KMS-11 (cell line): ENCODE measurements at regions not wholly inside any gene's neighbourhood (a gene's known extent, or its start where the extent isn't known, plus 50 kb on each side); places are given as distances from the start of the nearest gene placed in this dataset.
"Not testable (repeated sequence)": the region's sequence is repeated elsewhere in the genome, so short reads cannot be mapped to it uniquely, and the experiment has no call there.

Experiments
- H2AFZ ChIP-seq: fragments of 200-600 bp; sonication (generic); 2 replicates; pipeline ENCODE4 v1.6.1; 2016; ENCODE audit warnings: antibody characterized with exemption, mixed run types, low read depth
- H3K27ac ChIP-seq: fragments of 200-600 bp; sonication (generic); 2 replicates; pipeline ENCODE4 v1.6.1; 2016; ENCODE audit warnings: mild to moderate bottlenecking, mixed run types
- H3K27me3 ChIP-seq: fragments of 200-600 bp; sonication (generic); 2 replicates; pipeline ENCODE4 v1.6.1; 2017; ENCODE audit warnings: mild to moderate bottlenecking, low read depth, mixed run types, moderate library complexity; ENCODE audit not compliant: insufficient read depth
- H3K36me3 ChIP-seq: fragments of 200-600 bp; sonication (generic); 2 replicates; pipeline ENCODE4 v1.6.1; 2017; ENCODE audit warnings: mild to moderate bottlenecking, mixed run types; ENCODE audit not compliant: insufficient read depth
- H3K4me1 ChIP-seq: fragments of 200-600 bp; sonication (generic); 2 replicates; pipeline ENCODE4 v1.6.1; 2016; ENCODE audit warnings: mild to moderate bottlenecking, low read depth, mixed run types; ENCODE audit not compliant: poor library complexity, severe bottlenecking
- H3K4me2 ChIP-seq: fragments of 200-600 bp; sonication (generic); 2 replicates; pipeline ENCODE4 v1.7.0; 2016; ENCODE audit warnings: mild to moderate bottlenecking, mixed run types
- H3K4me3 ChIP-seq: fragments of 200-600 bp; sonication (generic); IDR thresholded peaks from 2 replicates; pipeline ENCODE4 v1.6.1; 2017; ENCODE audit warnings: low read depth, low read length, mixed read lengths; ENCODE audit not compliant: insufficient read depth
- H3K79me2 ChIP-seq: fragments of 200-600 bp; sonication (generic); 2 replicates; pipeline ENCODE4 v1.6.1; 2016; ENCODE audit warnings: low read depth, mixed run types; ENCODE audit not compliant: insufficient read depth
- H3K9ac ChIP-seq: fragments of 200-600 bp; sonication (generic); 2 replicates; pipeline ENCODE4 v1.6.1; 2016; ENCODE audit warnings: mild to moderate bottlenecking, mixed run types
- H4K20me1 ChIP-seq: fragments of 200-600 bp; sonication (generic); 2 replicates; pipeline ENCODE4 v1.6.1; 2016; ENCODE audit warnings: mild to moderate bottlenecking, mixed run types; ENCODE audit not compliant: insufficient read depth
- TF ChIP-seq, protein P1 (sequence below): fragments of 200-600 bp; sonication (generic); conservative IDR thresholded peaks from 2 replicates; pipeline ENCODE4 v1.6.1; 2017; ENCODE audit warnings: low read depth, mild to moderate bottlenecking, antibody characterized with exemption, low read length, moderate library complexity, mixed read lengths

DNA sequence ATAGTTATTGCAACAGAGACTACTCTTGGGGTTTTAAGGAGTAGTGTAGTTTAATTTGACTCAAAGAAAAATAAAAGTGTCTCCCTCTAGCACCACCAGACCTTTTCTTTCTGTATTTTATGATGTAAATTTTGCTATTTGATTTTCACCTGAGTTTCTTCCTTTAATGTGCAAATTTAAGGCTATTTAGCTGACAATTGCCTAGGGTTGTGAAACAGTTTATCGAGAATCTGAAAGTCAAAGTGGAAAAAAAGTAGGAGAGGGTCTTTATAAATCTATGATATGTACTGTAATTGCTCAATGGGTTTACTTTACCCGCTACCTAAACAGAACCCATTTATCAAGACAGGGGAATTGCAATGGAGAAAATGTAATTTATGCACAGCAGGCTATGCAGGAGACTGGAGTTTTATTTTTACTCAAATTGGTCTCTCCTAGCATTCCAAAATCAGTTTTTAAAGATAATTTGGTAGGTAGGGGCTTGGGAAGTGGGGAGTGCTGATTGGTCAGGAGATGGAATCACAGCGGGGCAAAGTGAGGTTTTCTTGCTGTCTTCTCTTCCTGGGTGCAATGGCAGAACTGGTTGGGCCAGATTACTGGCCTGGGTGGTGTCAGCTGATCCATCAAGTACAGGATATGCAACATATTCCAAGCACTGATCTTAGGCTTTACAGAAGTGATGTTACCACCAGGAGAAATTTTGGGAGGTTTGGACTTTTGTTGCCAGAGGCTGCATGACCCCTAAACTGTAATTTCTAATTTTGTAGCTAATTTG lies 228.6 kb upstream of the TACR3 start:
- H3K4me1 ChIP-seq = no peaks in the 10 kb centered on the region
- no peak overlapping the region for H3K4me3 ChIP-seq
- no peak overlapping the region for H2AFZ ChIP-seq
- no peaks in the 10 kb centered on the region for H3K79me2 ChIP-seq
- no peaks in the 10 kb centered on the region for H3K36me3 ChIP-seq
- TF ChIP-seq, protein P1, sequence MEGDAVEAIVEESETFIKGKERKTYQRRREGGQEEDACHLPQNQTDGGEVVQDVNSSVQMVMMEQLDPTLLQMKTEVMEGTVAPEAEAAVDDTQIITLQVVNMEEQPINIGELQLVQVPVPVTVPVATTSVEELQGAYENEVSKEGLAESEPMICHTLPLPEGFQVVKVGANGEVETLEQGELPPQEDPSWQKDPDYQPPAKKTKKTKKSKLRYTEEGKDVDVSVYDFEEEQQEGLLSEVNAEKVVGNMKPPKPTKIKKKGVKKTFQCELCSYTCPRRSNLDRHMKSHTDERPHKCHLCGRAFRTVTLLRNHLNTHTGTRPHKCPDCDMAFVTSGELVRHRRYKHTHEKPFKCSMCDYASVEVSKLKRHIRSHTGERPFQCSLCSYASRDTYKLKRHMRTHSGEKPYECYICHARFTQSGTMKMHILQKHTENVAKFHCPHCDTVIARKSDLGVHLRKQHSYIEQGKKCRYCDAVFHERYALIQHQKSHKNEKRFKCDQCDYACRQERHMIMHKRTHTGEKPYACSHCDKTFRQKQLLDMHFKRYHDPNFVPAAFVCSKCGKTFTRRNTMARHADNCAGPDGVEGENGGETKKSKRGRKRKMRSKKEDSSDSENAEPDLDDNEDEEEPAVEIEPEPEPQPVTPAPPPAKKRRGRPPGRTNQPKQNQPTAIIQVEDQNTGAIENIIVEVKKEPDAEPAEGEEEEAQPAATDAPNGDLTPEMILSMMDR = no peak
- H3K27me3 ChIP-seq = no peaks in the 10 kb centered on the region
- H4K20me1 ChIP-seq = no peaks in the 10 kb centered on the region
- no peak overlapping the region for H3K4me2 ChIP-seq
- H3K27ac ChIP-seq = no peak overlapping the region
- H3K9ac ChIP-seq = no peak overlapping the region

DNA sequence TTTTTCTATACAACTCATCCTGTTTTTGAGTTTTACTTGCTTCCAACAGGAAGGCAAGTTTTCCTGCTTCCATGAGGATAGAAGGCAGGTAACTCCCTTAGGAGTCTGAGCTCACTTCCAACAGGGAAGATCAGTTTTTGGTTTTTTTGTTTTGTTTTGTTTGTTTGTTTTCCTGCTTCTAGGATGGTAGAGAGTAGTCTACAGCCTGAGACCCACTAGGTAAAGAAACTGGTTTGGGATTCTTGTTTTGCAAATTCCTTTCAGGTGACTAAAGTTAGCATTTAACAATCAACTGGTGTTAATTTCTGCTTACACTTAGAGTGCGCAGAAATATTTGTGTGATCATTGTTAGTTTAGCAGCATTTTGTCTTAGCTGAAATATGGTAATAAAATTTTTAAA lies 227.8 kb upstream of the TACR3 start:
- Histone ChIP-seq H4K20me1 (no peaks in the 10 kb centered on the region), H3K27me3 (no peaks in the 10 kb centered on the region), H3K4me2 (no peak overlapping the region), H3K4me3 (no peak overlapping the region), H3K27ac (no peak overlapping the region), H3K9ac (no peak overlapping the region), H3K36me3 (no peaks in the 10 kb centered on the region), H3K4me1 (no peaks in the 10 kb centered on the region), H3K79me2 (no peaks in the 10 kb centered on the region), H2AFZ (no peak overlapping the region)
- TF ChIP-seq, protein P1 = no peak

DNA sequence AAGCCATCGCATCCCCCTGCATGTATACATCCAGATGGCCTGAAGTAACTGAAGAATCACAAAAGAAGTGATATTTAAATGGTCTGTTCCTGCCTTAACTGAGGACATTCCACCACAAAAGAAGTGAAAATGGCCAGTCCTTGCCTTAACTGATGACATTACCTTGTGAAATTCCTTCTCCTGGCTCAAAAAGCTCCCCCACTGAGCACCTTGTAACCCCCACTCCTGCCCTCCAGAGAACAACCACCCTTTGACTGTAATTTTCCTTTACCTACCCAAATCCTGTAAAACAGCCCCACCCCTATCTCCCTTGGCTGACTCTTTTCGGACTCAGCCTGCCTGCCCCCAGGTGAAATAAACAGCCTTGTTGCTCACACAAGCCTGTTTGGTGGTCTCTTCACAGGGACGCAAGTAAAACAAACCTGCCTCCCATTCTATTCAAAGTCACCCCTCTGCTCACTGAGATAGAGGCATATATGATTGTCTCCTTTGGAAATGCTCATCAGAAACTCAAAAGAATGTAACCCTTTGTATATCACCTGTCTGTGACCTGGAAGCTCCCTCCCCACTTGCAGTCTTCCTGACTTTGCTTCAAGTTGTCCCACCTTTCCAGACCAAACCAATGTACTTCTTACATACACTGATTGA lies 227.0 kb upstream of the TACR3 start:
- H3K9ac ChIP-seq, H3K79me2 ChIP-seq, H3K4me3 ChIP-seq, H4K20me1 ChIP-seq, H3K27me3 ChIP-seq, H2AFZ ChIP-seq, H3K4me2 ChIP-seq, H3K4me1 ChIP-seq, H3K27ac ChIP-seq, H3K36me3 ChIP-seq: not testable (repeated sequence)

DNA sequence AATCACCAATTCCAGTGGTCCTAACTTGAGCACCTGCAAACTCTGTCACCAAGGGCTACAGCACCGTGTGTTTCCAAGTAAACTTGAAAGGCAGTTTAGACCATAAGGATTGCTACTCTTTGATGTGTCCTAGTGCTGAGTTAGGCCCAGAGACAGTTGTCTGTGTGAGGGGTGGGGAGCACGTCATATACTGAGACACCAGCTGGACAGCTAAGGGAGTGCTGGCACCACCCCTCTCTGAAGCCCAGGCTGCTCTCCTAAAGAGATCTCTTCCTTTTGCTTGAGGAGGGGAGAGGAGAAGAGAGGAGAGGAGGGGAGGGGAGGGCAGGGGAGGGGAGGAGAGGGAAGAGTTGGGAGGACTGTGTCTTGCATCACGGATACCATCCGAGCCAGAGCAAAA lies 218.7 kb upstream of the TACR3 start:
- H3K4me2 ChIP-seq = no peak overlapping the region
- no peaks in the 10 kb centered on the region for H3K4me1 ChIP-seq
- no peak overlapping the region for H3K9ac ChIP-seq
- H2AFZ ChIP-seq = no peak overlapping the region
- TF ChIP-seq, protein P1 = no peak
- no peaks in the 10 kb centered on the region for H3K36me3 ChIP-seq
- no peaks in the 10 kb centered on the region for H4K20me1 ChIP-seq
- no peak overlapping the region for H3K27ac ChIP-seq
- H3K79me2 ChIP-seq = no peaks in the 10 kb centered on the region
- H3K27me3 ChIP-seq = no peaks in the 10 kb centered on the region
- H3K4me3 ChIP-seq = no peak overlapping the region

DNA sequence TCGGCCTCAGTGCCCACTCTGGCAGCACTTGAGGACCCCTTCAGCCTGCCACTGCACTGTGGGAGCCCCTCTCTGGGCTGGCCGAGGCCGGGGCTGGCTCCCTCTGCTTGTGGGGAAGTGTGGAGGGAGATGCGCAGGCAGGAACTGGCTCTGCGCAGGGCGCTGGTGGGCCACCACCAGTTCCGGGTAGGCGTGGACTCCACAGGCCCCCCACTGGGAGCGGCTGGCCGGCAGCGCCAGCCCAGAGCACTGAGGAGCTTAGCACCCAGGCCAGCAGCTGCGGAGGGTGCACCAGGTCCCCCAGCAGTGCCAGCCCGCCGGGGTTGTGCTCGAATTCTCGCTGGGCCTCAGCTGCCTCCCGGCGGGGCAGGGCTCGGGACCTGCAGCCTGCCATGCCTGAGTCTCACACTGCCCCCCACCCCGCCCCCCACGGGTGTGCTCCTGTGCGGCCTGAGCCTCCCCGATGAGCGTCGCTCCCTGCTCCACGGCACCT lies 216.9 kb upstream of the TACR3 start:
- Histone ChIP-seq H3K79me2 (no peaks in the 10 kb centered on the region), H3K36me3 (no peaks in the 10 kb centered on the region), H4K20me1 (no peaks in the 10 kb centered on the region), H3K27ac (no peak overlapping the region), H3K27me3 (no peaks in the 10 kb centered on the region), H3K9ac (no peak overlapping the region), H3K4me3 (no peak overlapping the region), H3K4me1 (no peaks in the 10 kb centered on the region), H3K4me2 (no peak overlapping the region), H2AFZ (no peak overlapping the region)
- TF ChIP-seq, protein P1 = no peak
